ENCODE measurements at regions not wholly inside any gene's neighbourhood (a gene's known extent, or its start where the extent isn't known, plus 50 kb on each side); places are given as distances from the start of the nearest gene placed in this dataset.

- no peak overlapping the region for H3K4me3 ChIP-seq (ENCODE audit: low read depth, low read length)
- TF ChIP-seq, protein P1, sequence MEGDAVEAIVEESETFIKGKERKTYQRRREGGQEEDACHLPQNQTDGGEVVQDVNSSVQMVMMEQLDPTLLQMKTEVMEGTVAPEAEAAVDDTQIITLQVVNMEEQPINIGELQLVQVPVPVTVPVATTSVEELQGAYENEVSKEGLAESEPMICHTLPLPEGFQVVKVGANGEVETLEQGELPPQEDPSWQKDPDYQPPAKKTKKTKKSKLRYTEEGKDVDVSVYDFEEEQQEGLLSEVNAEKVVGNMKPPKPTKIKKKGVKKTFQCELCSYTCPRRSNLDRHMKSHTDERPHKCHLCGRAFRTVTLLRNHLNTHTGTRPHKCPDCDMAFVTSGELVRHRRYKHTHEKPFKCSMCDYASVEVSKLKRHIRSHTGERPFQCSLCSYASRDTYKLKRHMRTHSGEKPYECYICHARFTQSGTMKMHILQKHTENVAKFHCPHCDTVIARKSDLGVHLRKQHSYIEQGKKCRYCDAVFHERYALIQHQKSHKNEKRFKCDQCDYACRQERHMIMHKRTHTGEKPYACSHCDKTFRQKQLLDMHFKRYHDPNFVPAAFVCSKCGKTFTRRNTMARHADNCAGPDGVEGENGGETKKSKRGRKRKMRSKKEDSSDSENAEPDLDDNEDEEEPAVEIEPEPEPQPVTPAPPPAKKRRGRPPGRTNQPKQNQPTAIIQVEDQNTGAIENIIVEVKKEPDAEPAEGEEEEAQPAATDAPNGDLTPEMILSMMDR (IDR thresholded peaks at IDR 0.05; ENCODE audit: borderline replicate concordance, insufficient read depth, low read depth, low read length), result no peak
Measured at GRCh38 chr7:10855583-10855982, 118.1 kb upstream of the PHF14 start.

DNA sequence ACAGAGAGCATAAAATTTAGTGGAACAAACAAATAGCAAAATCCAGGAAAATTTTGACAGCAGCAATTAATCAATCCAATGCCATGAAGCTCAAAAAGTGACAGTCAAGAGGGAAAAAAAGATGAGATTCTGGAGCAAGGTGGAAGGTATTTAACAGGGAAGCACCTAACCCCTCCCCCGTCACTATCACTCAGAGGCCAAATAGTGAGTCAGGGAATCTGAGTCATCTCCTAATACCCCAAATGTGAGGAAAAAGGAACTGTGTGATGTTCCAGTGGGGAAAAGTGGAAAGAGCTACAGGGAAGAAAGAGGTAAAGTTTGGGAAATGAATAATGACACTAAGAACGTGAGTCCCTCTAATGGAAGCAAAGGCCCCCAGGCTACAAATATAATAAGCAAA, 113.2 kb upstream of the PHF14 start:
- no peak overlapping the region for H3K4me3 ChIP-seq (ENCODE audit: low read depth, low read length)
- TF ChIP-seq, protein P1 (IDR thresholded peaks at IDR 0.05; ENCODE audit: borderline replicate concordance, insufficient read depth, low read depth, low read length), result no peak

- TF ChIP-seq, protein P1 (IDR thresholded peaks at IDR 0.05; ENCODE audit: borderline replicate concordance, insufficient read depth, low read depth, low read length), result no peak
- H3K4me3 ChIP-seq (ENCODE audit: low read depth, low read length), result no peak overlapping the region
Measured at GRCh38 chr7:10863476-10863875, 110.2 kb upstream of the PHF14 start.

- no peak overlapping the region for H3K4me3 ChIP-seq (ENCODE audit: low read depth, low read length)
- TF ChIP-seq, protein P1 (IDR thresholded peaks at IDR 0.05; ENCODE audit: borderline replicate concordance, insufficient read depth, low read depth, low read length), result no peak
Measured at GRCh38 chr7:10874666-10875065, 99.0 kb upstream of the PHF14 start.

GRCh38 chr7:10875080-10875479, 98.6 kb upstream of the PHF14 start:
- H3K4me3 ChIP-seq (ENCODE audit: low read depth, low read length), result no peak overlapping the region
- TF ChIP-seq, protein P1 (IDR thresholded peaks at IDR 0.05; ENCODE audit: borderline replicate concordance, insufficient read depth, low read depth, low read length), result no peak

DNA sequence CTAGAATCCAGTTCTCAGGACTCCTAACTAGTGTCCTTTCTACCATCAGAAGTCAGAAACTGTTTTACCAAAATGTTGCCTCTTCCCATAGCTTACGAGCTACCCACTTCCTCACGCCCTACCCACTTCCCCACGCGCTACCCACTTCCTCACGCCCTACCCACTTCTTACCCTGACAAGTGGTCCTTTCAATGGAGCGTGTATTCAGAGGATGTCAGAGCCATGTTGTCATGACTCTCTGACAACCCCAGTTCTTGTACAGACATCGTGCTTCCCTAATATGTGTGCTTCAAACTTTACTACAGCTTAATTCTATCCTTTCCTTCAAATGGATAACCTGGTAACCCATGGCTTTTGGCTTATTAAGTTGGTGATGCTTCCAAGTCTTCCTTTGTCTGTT, 84.8 kb upstream of the PHF14 start:
- TF ChIP-seq, protein P1 (IDR thresholded peaks at IDR 0.05; ENCODE audit: borderline replicate concordance, insufficient read depth, low read depth, low read length), result no peak
- H3K4me3 ChIP-seq (ENCODE audit: low read depth, low read length), result no peak overlapping the region

DNA sequence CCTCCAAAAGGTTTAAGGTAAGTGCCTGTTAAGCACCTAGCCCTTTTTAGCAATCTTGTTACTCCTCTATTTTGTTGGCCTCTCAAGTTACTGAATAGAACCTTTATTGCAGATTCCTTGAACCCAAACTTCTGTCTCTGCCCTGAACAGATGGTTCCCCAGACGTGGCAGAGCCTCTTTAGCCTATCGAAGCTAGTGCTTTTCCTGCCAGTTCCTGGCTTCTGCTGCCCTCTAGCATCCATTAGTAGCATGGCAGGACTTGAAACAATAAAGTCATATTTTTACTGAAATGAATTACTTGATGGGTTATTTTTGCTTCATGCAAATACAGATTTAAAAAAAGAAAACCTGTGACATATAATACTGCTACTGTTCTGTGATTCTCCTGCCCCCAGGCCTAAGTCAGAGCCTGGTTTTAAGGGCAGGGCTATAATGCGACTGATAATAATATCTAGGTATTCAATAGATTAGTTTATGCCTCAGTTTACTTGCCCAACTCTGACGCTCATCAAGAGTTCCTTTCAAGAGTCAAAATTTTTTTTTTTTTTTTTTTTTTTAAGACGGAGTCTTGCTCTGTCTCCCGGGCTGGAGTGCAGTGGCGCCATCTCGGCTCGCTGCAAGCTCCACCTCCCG, 84.3 kb upstream of the PHF14 start:
- TF ChIP-seq, protein P1 (IDR thresholded peaks at IDR 0.05; ENCODE audit: borderline replicate concordance, insufficient read depth, low read depth, low read length), result peak; percentile 71
- H3K4me3 ChIP-seq (ENCODE audit: low read depth, low read length), result no peak overlapping the region
